OCI-LY3 (cell line): ENCODE measurements at regions not wholly inside any gene's neighbourhood (a gene's known extent, or its start where the extent isn't known, plus 50 kb on each side); places are given as distances from the start of the nearest gene placed in this dataset.

Source experiments
- CTCF ChIP-seq: fragments of 200-600, 300-600 bp; sonication (generic); IDR thresholded peaks from 2 replicates; pipeline ENCODE4 v1.5.1; 2014; ENCODE audit warnings: antibody characterized with exemption, low read length, low read depth
- EZH2phosphoT487 ChIP-seq: fragments of 200-600 bp; shearing (Covaris generic); IDR thresholded peaks from 2 replicates; pipeline ENCODE4 v1.6.1; 2018; ENCODE audit warnings: antibody characterized with exemption, mixed run types, low read depth

GRCh38 chr1:38267037-38268036 is 220.7 kb upstream of the POU3F1 start:
- TF ChIP-seq CTCF: no peak
- no peak for TF ChIP-seq EZH2phosphoT487
